ENCODE measurements at regions not wholly inside any gene's neighbourhood (a gene's known extent, or its start where the extent isn't known, plus 50 kb on each side); places are given as distances from the start of the nearest gene placed in this dataset.
A peak's percentile ranks its signal among the peaks of the same experiment; 100 is the strongest.

DNA sequence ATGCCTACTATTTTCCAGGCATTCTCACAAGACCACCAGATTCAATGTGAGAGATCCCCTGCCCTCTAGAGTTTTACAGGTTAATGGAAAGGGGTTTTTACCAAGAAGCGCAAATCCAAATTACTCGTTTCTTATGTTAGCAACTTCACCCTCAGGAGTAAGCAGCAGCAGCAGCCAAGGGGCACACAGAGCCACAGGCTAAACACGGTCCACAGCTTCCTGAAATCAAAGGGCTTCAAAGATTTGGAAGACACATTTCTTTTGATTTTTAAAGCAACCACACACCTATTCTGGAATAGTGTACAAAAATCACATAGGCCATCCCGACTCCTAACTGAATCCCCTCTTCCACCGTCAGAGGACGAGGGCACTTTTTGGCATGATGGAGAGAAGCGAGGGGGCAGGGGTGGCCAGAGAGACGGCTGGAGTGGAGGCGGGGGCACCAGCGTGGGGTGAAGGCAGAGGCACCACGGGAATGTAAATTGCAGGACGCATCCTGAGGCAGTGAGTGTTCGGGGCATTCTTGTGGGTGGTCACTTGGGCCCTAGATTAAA is 107.0 kb downstream of the ARF6 start:
- H3K4me3 ChIP-seq (ENCODE audit: low read depth in 1 of 3, low read length in 3 of 3): no peak overlapping the region

More for the DNA sequence above, 107.0 kb downstream of the ARF6 start:
- Histone ChIP-seq H3K9ac (ENCODE audit: low read depth in 1 of 2, low read length in 2 of 2) (peak overlapping the region; percentile 50 to 96), H3K4me1 (ENCODE audit: control insufficient read depth in 4 of 4, insufficient read depth in 4 of 4, low read length in 3 of 4) (peaks cover 9 to 42% (median 34%) of the 10 kb centered on the region in 4 donors), H3K9me3 (ENCODE audit: control insufficient read depth in 4 of 4, low read length in 3 of 4) (no peaks in the 10 kb centered on the region), H3K27ac (ENCODE audit: low read depth in 1 of 2, low read length in 2 of 2) (peak overlapping the region; percentile 92 to 94), H3K27me3 (ENCODE audit: control insufficient read depth in 4 of 4, insufficient read depth in 4 of 4, low read length in 3 of 4) (no peaks in the 10 kb centered on the region), H3K36me3 (ENCODE audit: control insufficient read depth in 4 of 4, insufficient read depth in 3 of 4, low read depth in 1 of 4, low read length in 3 of 4) (no peaks in the 10 kb centered on the region)
- TF ChIP-seq RAD21 (IDR thresholded peaks at IDR 0.05) (no peak), FOXA1 (IDR thresholded peaks at IDR 0.05) (no peak), EGR1 (IDR thresholded peaks at IDR 0.05; ENCODE audit: low read depth in 2 of 2) (no peak), SP1 (IDR thresholded peaks at IDR 0.05) (no peak), TAF1 (conservative IDR thresholded peaks at IDR 0.05) (no peak), NR2F2 (IDR thresholded peaks at IDR 0.05) (no peak), RXRA (IDR thresholded peaks at IDR 0.05) (no peak), HNF4G (IDR thresholded peaks at IDR 0.05) (no peak), HNF4A (conservative IDR thresholded peaks at IDR 0.05) (no peak), JUND (IDR thresholded peaks at IDR 0.05) (no peak), YY1 (IDR thresholded peaks at IDR 0.05) (no peak)
- TF ChIP-seq, protein P1, sequence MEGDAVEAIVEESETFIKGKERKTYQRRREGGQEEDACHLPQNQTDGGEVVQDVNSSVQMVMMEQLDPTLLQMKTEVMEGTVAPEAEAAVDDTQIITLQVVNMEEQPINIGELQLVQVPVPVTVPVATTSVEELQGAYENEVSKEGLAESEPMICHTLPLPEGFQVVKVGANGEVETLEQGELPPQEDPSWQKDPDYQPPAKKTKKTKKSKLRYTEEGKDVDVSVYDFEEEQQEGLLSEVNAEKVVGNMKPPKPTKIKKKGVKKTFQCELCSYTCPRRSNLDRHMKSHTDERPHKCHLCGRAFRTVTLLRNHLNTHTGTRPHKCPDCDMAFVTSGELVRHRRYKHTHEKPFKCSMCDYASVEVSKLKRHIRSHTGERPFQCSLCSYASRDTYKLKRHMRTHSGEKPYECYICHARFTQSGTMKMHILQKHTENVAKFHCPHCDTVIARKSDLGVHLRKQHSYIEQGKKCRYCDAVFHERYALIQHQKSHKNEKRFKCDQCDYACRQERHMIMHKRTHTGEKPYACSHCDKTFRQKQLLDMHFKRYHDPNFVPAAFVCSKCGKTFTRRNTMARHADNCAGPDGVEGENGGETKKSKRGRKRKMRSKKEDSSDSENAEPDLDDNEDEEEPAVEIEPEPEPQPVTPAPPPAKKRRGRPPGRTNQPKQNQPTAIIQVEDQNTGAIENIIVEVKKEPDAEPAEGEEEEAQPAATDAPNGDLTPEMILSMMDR (IDR thresholded peaks at IDR 0.05; ENCODE audit: low read depth, low read length, missing input control): no peak
- TF ChIP-seq, protein P2, sequence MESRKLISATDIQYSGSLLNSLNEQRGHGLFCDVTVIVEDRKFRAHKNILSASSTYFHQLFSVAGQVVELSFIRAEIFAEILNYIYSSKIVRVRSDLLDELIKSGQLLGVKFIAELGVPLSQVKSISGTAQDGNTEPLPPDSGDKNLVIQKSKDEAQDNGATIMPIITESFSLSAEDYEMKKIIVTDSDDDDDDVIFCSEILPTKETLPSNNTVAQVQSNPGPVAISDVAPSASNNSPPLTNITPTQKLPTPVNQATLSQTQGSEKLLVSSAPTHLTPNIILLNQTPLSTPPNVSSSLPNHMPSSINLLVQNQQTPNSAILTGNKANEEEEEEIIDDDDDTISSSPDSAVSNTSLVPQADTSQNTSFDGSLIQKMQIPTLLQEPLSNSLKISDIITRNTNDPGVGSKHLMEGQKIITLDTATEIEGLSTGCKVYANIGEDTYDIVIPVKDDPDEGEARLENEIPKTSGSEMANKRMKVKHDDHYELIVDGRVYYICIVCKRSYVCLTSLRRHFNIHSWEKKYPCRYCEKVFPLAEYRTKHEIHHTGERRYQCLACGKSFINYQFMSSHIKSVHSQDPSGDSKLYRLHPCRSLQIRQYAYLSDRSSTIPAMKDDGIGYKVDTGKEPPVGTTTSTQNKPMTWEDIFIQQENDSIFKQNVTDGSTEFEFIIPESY (IDR thresholded peaks at IDR 0.05): no peak
- TF ChIP-seq, protein P3, sequence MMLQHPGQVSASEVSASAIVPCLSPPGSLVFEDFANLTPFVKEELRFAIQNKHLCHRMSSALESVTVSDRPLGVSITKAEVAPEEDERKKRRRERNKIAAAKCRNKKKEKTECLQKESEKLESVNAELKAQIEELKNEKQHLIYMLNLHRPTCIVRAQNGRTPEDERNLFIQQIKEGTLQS (IDR thresholded peaks at IDR 0.05): no peak
- TF ChIP-seq, protein P4, sequence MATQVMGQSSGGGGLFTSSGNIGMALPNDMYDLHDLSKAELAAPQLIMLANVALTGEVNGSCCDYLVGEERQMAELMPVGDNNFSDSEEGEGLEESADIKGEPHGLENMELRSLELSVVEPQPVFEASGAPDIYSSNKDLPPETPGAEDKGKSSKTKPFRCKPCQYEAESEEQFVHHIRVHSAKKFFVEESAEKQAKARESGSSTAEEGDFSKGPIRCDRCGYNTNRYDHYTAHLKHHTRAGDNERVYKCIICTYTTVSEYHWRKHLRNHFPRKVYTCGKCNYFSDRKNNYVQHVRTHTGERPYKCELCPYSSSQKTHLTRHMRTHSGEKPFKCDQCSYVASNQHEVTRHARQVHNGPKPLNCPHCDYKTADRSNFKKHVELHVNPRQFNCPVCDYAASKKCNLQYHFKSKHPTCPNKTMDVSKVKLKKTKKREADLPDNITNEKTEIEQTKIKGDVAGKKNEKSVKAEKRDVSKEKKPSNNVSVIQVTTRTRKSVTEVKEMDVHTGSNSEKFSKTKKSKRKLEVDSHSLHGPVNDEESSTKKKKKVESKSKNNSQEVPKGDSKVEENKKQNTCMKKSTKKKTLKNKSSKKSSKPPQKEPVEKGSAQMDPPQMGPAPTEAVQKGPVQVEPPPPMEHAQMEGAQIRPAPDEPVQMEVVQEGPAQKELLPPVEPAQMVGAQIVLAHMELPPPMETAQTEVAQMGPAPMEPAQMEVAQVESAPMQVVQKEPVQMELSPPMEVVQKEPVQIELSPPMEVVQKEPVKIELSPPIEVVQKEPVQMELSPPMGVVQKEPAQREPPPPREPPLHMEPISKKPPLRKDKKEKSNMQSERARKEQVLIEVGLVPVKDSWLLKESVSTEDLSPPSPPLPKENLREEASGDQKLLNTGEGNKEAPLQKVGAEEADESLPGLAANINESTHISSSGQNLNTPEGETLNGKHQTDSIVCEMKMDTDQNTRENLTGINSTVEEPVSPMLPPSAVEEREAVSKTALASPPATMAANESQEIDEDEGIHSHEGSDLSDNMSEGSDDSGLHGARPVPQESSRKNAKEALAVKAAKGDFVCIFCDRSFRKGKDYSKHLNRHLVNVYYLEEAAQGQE (IDR thresholded peaks at IDR 0.05): no peak
- WGBS: 65% methylated on average over 13 of the region's 13 CpGs
- DNase-seq (ENCODE audit: low spot score): no peak
